ENCODE measurements at regions not wholly inside any gene's neighbourhood (a gene's known extent, or its start where the extent isn't known, plus 50 kb on each side); places are given as distances from the start of the nearest gene placed in this dataset.
"Not testable (repeated sequence)": the region's sequence is repeated elsewhere in the genome, so short reads cannot be mapped to it uniquely, and the experiment has no call there.

GRCh38 chr5:135112008-135112725 is 78.1 kb upstream of the PITX1 start:
- no peak for DNase-seq

- DNase-seq, result no peak
These were observed 77.0 kb upstream of the PITX1 start for GRCh38 chr5:135110785-135111596.

GRCh38 chr5:135108992-135109391 is 75.0 kb upstream of the PITX1 start:
- no peak for DNase-seq

- DNase-seq, result no peak
These were observed 74.5 kb upstream of the PITX1 start for GRCh38 chr5:135108569-135108968.

GRCh38 chr5:135107986-135108385 is 74.0 kb upstream of the PITX1 start:
- DNase-seq, result no peak

GRCh38 chr5:135106610-135107471 is 72.8 kb upstream of the PITX1 start:
- DNase-seq, result no peak

- DNase-seq, result no peak
These were observed 72.1 kb upstream of the PITX1 start for GRCh38 chr5:135106136-135106535.

- DNase-seq, result no peak
These were observed 71.1 kb upstream of the PITX1 start for GRCh38 chr5:135105105-135105484.

- no peak for DNase-seq
These were observed 69.5 kb upstream of the PITX1 start for GRCh38 chr5:135103575-135103853.

- DNase-seq, result no peak
These were observed 68.9 kb upstream of the PITX1 start for GRCh38 chr5:135102716-135103574.

- DNase-seq, result no peak
These were observed 66.4 kb upstream of the PITX1 start for GRCh38 chr5:135100431-135100830.

- DNase-seq, result no peak
These were observed 66.0 kb upstream of the PITX1 start for GRCh38 chr5:135100011-135100410.

- no peak for DNase-seq
These were observed 63.4 kb upstream of the PITX1 start for GRCh38 chr5:135097390-135097789.

- no peak for DNase-seq
These were observed 61.8 kb upstream of the PITX1 start for GRCh38 chr5:135095871-135096270.

- DNase-seq, result no peak
These were observed 61.2 kb upstream of the PITX1 start for GRCh38 chr5:135095052-135095715.

- DNase-seq, result no peak
These were observed 60.5 kb upstream of the PITX1 start for GRCh38 chr5:135094339-135095051.

- not testable (repeated sequence) for DNase-seq
These were observed 59.5 kb upstream of the PITX1 start for GRCh38 chr5:135093483-135093882.

GRCh38 chr5:135092476-135092875 is 58.4 kb upstream of the PITX1 start:
- no peak for DNase-seq

- no peak for DNase-seq
These were observed 57.3 kb upstream of the PITX1 start for GRCh38 chr5:135091286-135091685.

- no peak for DNase-seq
These were observed 55.9 kb upstream of the PITX1 start for GRCh38 chr5:135089912-135090311.

GRCh38 chr5:135088911-135089310 is 54.9 kb upstream of the PITX1 start:
- DNase-seq, result no peak
